Esophagus squamous epithelium (tissue), 4 donors: ENCODE measurements at regions not wholly inside any gene's neighbourhood (a gene's known extent, or its start where the extent isn't known, plus 50 kb on each side); places are given as distances from the start of the nearest gene placed in this dataset.
"Not testable (repeated sequence)": the region's sequence is repeated elsewhere in the genome, so short reads cannot be mapped to it uniquely, and the experiment has no call there.

Source experiments
- POLR2A ChIP-seq, 4 donors: fragments of 450-650 bp; IDR thresholded peaks; one replicate each; pipeline ENCODE4 v1.6.1; 2017; ENCODE audit warnings: antibody characterized with exemption in 4 of 4, mild to moderate bottlenecking in 4 of 4, moderate library complexity in 3 of 4
- TF ChIP-seq, protein P1 (sequence below), 6 experiments: fragments of 450-650 bp in 4 of 6; fragments of 200-600 bp in 2 of 6; sonication (generic) in 2 of 6; IDR thresholded peaks; one replicate each; pipeline ENCODE4 v1.5.1; 2016 to 2019; ENCODE audit warnings: antibody characterized with exemption in 6 of 6, mild to moderate bottlenecking in 4 of 6, moderate library complexity in 4 of 6

- TF ChIP-seq, protein P1, sequence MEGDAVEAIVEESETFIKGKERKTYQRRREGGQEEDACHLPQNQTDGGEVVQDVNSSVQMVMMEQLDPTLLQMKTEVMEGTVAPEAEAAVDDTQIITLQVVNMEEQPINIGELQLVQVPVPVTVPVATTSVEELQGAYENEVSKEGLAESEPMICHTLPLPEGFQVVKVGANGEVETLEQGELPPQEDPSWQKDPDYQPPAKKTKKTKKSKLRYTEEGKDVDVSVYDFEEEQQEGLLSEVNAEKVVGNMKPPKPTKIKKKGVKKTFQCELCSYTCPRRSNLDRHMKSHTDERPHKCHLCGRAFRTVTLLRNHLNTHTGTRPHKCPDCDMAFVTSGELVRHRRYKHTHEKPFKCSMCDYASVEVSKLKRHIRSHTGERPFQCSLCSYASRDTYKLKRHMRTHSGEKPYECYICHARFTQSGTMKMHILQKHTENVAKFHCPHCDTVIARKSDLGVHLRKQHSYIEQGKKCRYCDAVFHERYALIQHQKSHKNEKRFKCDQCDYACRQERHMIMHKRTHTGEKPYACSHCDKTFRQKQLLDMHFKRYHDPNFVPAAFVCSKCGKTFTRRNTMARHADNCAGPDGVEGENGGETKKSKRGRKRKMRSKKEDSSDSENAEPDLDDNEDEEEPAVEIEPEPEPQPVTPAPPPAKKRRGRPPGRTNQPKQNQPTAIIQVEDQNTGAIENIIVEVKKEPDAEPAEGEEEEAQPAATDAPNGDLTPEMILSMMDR (IDR thresholded peaks at IDR 0.05): not testable (repeated sequence)
- TF ChIP-seq POLR2A (IDR thresholded peaks at IDR 0.05): not testable (repeated sequence)
Measured at GRCh38 chr15:24145070-24145469, 458.0 kb upstream of the NDN start.
